GM18907 (cell line): ENCODE measurements at regions not wholly inside any gene's neighbourhood (a gene's known extent, or its start where the extent isn't known, plus 50 kb on each side); places are given as distances from the start of the nearest gene placed in this dataset.

ENCODE experiments used
- ATAC-seq: cut with Tn5 transposase; IDR thresholded peaks from one replicate; pipeline ENCODE4 v1.9.1; 2021; ENCODE audit warnings: mild to moderate bottlenecking, moderate library complexity; ENCODE audit not compliant: unreplicated experiment

- no peak for ATAC-seq
Measured at GRCh38 chr2:19725392-19725791, 176.4 kb downstream of the TTC32 start.

GRCh38 chr2:19723021-19723420, 178.8 kb downstream of the TTC32 start:
- ATAC-seq = no peak

GRCh38 chr2:19722531-19722971, 179.2 kb downstream of the TTC32 start:
- no peak for ATAC-seq

GRCh38 chr2:19720306-19720705, 181.5 kb downstream of the TTC32 start:
- ATAC-seq = no peak

- no peak for ATAC-seq
Measured at GRCh38 chr2:19719540-19719939, 182.2 kb downstream of the TTC32 start.

- ATAC-seq = no peak
Measured at GRCh38 chr2:19717446-19717845, 184.3 kb downstream of the TTC32 start.

GRCh38 chr2:19714926-19715325, 186.9 kb downstream of the TTC32 start:
- ATAC-seq = no peak

GRCh38 chr2:19712850-19713249, 188.9 kb downstream of the TTC32 start:
- no peak for ATAC-seq

- ATAC-seq = no peak
Measured at GRCh38 chr2:19711470-19712372, 190.1 kb downstream of the TTC32 start.

- ATAC-seq = no peak
Measured at GRCh38 chr2:19710230-19710629, 191.6 kb downstream of the TTC32 start.

- no peak for ATAC-seq
Measured at GRCh38 chr2:19709553-19709952, 192.2 kb downstream of the TTC32 start.

- ATAC-seq = no peak
Measured at GRCh38 chr2:19708776-19709175, 193.0 kb downstream of the TTC32 start.

- ATAC-seq = no peak
Measured at GRCh38 chr2:19706332-19706731, 195.5 kb downstream of the TTC32 start.

GRCh38 chr2:19702267-19702666, 199.5 kb downstream of the TTC32 start:
- no peak for ATAC-seq

- ATAC-seq = no peak
Measured at GRCh38 chr2:19700861-19701585, 200.8 kb downstream of the TTC32 start.

- no peak for ATAC-seq
Measured at GRCh38 chr2:19697131-19697530, 204.7 kb downstream of the TTC32 start.

GRCh38 chr2:19695706-19696105, 206.1 kb downstream of the TTC32 start:
- no peak for ATAC-seq

GRCh38 chr2:19691892-19692291, 209.9 kb downstream of the TTC32 start:
- ATAC-seq = no peak

GRCh38 chr2:19690429-19690828, 211.4 kb downstream of the TTC32 start:
- ATAC-seq = no peak

- no peak for ATAC-seq
Measured at GRCh38 chr2:19689646-19690168, 212.1 kb downstream of the TTC32 start.

GRCh38 chr2:19688059-19688458, 213.7 kb downstream of the TTC32 start:
- ATAC-seq = no peak
